KMS-11 (cell line): ENCODE measurements at regions not wholly inside any gene's neighbourhood (a gene's known extent, or its start where the extent isn't known, plus 50 kb on each side); places are given as distances from the start of the nearest gene placed in this dataset.

ENCODE experiments used
- H2AFZ ChIP-seq: fragments of 200-600 bp; sonication (generic); 2 replicates; pipeline ENCODE4 v1.6.1; 2016; ENCODE audit warnings: antibody characterized with exemption, mixed run types, low read depth
- H3K27ac ChIP-seq: fragments of 200-600 bp; sonication (generic); 2 replicates; pipeline ENCODE4 v1.6.1; 2016; ENCODE audit warnings: mild to moderate bottlenecking, mixed run types
- H3K27me3 ChIP-seq: fragments of 200-600 bp; sonication (generic); 2 replicates; pipeline ENCODE4 v1.6.1; 2017; ENCODE audit warnings: mild to moderate bottlenecking, low read depth, mixed run types, moderate library complexity; ENCODE audit not compliant: insufficient read depth
- H3K36me3 ChIP-seq: fragments of 200-600 bp; sonication (generic); 2 replicates; pipeline ENCODE4 v1.6.1; 2017; ENCODE audit warnings: mild to moderate bottlenecking, mixed run types; ENCODE audit not compliant: insufficient read depth
- H3K4me1 ChIP-seq: fragments of 200-600 bp; sonication (generic); 2 replicates; pipeline ENCODE4 v1.6.1; 2016; ENCODE audit warnings: mild to moderate bottlenecking, low read depth, mixed run types; ENCODE audit not compliant: poor library complexity, severe bottlenecking
- H3K4me2 ChIP-seq: fragments of 200-600 bp; sonication (generic); 2 replicates; pipeline ENCODE4 v1.7.0; 2016; ENCODE audit warnings: mild to moderate bottlenecking, mixed run types
- H3K4me3 ChIP-seq: fragments of 200-600 bp; sonication (generic); IDR thresholded peaks from 2 replicates; pipeline ENCODE4 v1.6.1; 2017; ENCODE audit warnings: low read depth, low read length, mixed read lengths; ENCODE audit not compliant: insufficient read depth
- H3K79me2 ChIP-seq: fragments of 200-600 bp; sonication (generic); 2 replicates; pipeline ENCODE4 v1.6.1; 2016; ENCODE audit warnings: low read depth, mixed run types; ENCODE audit not compliant: insufficient read depth
- H3K9ac ChIP-seq: fragments of 200-600 bp; sonication (generic); 2 replicates; pipeline ENCODE4 v1.6.1; 2016; ENCODE audit warnings: mild to moderate bottlenecking, mixed run types
- H4K20me1 ChIP-seq: fragments of 200-600 bp; sonication (generic); 2 replicates; pipeline ENCODE4 v1.6.1; 2016; ENCODE audit warnings: mild to moderate bottlenecking, mixed run types; ENCODE audit not compliant: insufficient read depth
- CTCF ChIP-seq: fragments of 200-600 bp; sonication (generic); conservative IDR thresholded peaks from 2 replicates; pipeline ENCODE4 v1.6.1; 2017; ENCODE audit warnings: low read depth, mild to moderate bottlenecking, antibody characterized with exemption, low read length, moderate library complexity, mixed read lengths

GRCh38 chr1:36533897-36534296 is 51.2 kb upstream of the CSF3R start:
- no peaks in the 10 kb centered on the region for H3K36me3 ChIP-seq
- no peak overlapping the region for H3K9ac ChIP-seq
- no peak overlapping the region for H3K27ac ChIP-seq
- no peaks in the 10 kb centered on the region for H3K79me2 ChIP-seq
- H3K4me3 ChIP-seq = no peak overlapping the region
- no peak for TF ChIP-seq CTCF
- H4K20me1 ChIP-seq = no peaks in the 10 kb centered on the region
- H3K4me2 ChIP-seq = no peak overlapping the region
- H3K4me1 ChIP-seq = no peaks in the 10 kb centered on the region
- H3K27me3 ChIP-seq = peaks cover 29% of the 10 kb centered on the region; the same call in 1 of the 2 replicates
- H2AFZ ChIP-seq = no peak overlapping the region

GRCh38 chr1:36532810-36533401 is 50.2 kb upstream of the CSF3R start:
- no peaks in the 10 kb centered on the region for H3K36me3 ChIP-seq
- no peak overlapping the region for H3K27ac ChIP-seq
- H3K27me3 ChIP-seq = peaks cover 22% of the 10 kb centered on the region; the same call in 1 of the 2 replicates
- H3K79me2 ChIP-seq = no peaks in the 10 kb centered on the region
- TF ChIP-seq CTCF = no peak
- no peaks in the 10 kb centered on the region for H4K20me1 ChIP-seq
- no peaks in the 10 kb centered on the region for H3K4me1 ChIP-seq
- no peak overlapping the region for H2AFZ ChIP-seq
- H3K4me2 ChIP-seq = no peak overlapping the region
- no peak overlapping the region for H3K9ac ChIP-seq
- H3K4me3 ChIP-seq = no peak overlapping the region
